Fibroblast of the aortic adventitia (primary cell): ENCODE measurements at regions not wholly inside any gene's neighbourhood (a gene's known extent, or its start where the extent isn't known, plus 50 kb on each side); places are given as distances from the start of the nearest gene placed in this dataset.

Experiments used
- DNase-seq: peaks from one replicate; pipeline ENCODE4 v3.0.0-alpha.2; 2010; ENCODE audit warnings: low read depth
- H3K4me3 ChIP-seq: 2 replicates; pipeline ENCODE4 v1.5.1; 2011; ENCODE audit warnings: low read depth, mild to moderate bottlenecking, control low read depth, low read length, moderate library complexity
- TF ChIP-seq, protein P1 (sequence below): IDR thresholded peaks from 2 replicates; pipeline ENCODE4 v1.5.1; 2011; ENCODE audit warnings: mild to moderate bottlenecking, low read length, control low read depth, inconsistent platforms; ENCODE audit not compliant: insufficient read depth

- TF ChIP-seq, protein P1, sequence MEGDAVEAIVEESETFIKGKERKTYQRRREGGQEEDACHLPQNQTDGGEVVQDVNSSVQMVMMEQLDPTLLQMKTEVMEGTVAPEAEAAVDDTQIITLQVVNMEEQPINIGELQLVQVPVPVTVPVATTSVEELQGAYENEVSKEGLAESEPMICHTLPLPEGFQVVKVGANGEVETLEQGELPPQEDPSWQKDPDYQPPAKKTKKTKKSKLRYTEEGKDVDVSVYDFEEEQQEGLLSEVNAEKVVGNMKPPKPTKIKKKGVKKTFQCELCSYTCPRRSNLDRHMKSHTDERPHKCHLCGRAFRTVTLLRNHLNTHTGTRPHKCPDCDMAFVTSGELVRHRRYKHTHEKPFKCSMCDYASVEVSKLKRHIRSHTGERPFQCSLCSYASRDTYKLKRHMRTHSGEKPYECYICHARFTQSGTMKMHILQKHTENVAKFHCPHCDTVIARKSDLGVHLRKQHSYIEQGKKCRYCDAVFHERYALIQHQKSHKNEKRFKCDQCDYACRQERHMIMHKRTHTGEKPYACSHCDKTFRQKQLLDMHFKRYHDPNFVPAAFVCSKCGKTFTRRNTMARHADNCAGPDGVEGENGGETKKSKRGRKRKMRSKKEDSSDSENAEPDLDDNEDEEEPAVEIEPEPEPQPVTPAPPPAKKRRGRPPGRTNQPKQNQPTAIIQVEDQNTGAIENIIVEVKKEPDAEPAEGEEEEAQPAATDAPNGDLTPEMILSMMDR, result no peak
- H3K4me3 ChIP-seq, result no peak overlapping the region
- DNase-seq, result no peak
Observed at GRCh38 chr13:42373048-42373812, 101.3 kb downstream of the AKAP11 start.

- no peak for DNase-seq
- TF ChIP-seq, protein P1, result no peak
- no peak overlapping the region for H3K4me3 ChIP-seq
Observed at GRCh38 chr13:42375663-42376062, 103.7 kb downstream of the AKAP11 start.

DNA sequence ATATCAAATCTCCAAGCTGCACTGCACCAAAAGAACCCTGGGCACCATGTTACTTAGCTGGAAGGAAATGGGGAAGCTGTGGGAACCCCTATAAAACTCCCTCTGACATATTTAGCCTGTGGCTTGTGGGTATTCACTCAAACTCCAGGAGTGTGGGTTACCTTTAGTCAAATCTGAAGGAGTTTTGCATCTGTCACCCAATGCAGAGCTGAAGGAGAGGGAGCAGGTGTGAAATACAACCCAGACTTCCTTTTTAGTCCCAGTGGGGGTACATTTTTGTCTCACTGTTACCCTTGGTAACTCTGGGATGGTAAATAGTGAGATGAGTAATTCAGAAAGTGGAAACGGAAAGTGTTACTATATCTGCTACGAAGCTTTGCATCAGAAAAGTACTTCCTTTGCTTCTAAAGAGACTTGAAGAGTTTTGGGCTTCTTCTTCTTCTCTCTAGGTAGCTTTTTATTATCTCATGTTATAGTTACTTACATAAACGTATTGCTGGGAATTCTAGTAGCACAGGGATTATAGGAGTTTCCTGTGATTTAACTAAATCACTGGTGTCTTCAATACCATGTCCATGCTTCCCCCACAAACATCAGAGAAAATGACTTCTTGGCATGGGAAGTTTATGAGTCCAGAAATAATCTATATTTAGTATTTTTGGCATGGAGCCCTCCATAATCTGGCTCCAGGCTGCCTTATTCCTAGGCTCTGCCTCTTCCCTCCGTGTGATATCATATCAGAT is 105.9 kb downstream of the AKAP11 start:
- TF ChIP-seq, protein P1, result no peak
- no peak overlapping the region for H3K4me3 ChIP-seq
- peak; percentile 19 for DNase-seq

DNA sequence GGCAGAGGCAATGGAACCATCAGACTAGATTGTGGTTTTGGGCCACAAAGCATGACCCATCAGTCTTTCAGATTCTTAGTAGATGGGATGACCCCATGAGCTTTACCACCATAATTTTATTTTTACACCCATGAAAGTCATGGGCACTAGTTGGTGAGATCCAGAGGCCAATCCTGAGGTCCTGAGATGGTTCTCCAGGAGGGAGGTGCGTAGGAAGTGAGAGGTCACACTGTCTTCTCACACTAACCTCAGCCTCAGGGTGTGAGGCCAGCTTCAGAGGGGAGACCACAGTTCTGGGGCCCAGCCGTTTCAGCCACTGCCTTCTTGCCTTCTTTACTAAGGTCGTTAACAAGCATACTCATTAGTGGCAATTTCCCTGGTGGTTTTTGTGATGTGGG is 106.4 kb downstream of the AKAP11 start:
- TF ChIP-seq, protein P1, result no peak
- H3K4me3 ChIP-seq, result no peak overlapping the region
- DNase-seq, result no peak

- no peak for DNase-seq
- TF ChIP-seq, protein P1, result no peak
- no peak overlapping the region for H3K4me3 ChIP-seq
Observed at GRCh38 chr13:42379241-42379640, 107.3 kb downstream of the AKAP11 start.

DNA sequence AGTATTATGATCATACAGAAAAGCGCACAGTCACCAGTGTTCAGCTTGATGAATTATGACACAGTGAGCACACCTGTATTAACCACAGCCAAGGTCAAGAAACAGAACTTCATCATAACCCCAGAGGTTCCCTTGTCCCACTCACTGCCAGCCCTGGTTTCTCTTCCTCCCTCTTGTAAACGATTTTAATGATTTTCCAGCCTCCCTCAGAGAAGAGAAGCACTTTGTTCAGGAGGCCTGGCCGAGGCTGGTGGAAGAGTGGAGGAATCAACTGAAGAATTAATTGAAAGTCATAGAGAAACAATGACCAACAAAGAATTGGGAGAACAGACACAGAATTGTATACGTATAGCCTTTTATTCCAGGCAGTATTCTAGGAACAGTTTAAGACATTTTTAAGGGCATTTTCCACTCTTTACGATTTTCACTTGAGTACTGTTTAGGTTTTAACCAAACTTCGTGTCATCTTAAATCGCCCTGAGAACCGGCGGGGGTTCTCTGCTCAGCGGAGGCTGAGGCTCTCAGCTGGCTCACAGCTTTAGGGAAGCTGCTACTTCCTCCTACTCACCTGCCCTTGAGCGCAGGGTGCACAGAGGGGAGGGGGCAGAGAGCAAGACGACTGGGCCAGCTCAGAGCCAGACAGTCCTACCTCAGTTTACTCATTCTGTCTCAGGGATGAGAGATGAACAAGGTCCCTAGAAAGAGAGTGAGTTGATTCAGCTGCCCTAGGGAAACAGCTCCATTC is 108.6 kb downstream of the AKAP11 start:
- H3K4me3 ChIP-seq, result no peak overlapping the region
- DNase-seq, result no peak
- TF ChIP-seq, protein P1, result no peak
